Endothelial cell of umbilical vein (primary cell): ENCODE measurements at regions not wholly inside any gene's neighbourhood (a gene's known extent, or its start where the extent isn't known, plus 50 kb on each side); places are given as distances from the start of the nearest gene placed in this dataset.

Experiments used
- BruUV-seq: library from RNA; stranded (reverse); fragments of 400-500 nt; replicated peaks from 2 replicates; lab custom pipeline; 2021; lab: Mats Ljungman, UMichigan
- CTCF ChIA-PET: fragments of 300-600, 350-600 bp; sonication (Branson Sonifier 250); formaldehyde crosslinking; loops from one replicate; lab custom pipeline; 2021; ENCODE audit warnings: antibody characterized with exemption, inconsistent platforms; lab: Charles Lee
- POLR2A ChIA-PET: fragments of 300-600, 350-600 bp; sonication (Branson Sonifier 250); formaldehyde crosslinking; loops from one replicate; lab custom pipeline; 2021; ENCODE audit warnings: antibody characterized with exemption, inconsistent platforms; lab: Charles Lee
- DNase-seq: peaks from one replicate; pipeline ENCODE4 v3.0.0-alpha.2; 2011; ENCODE audit warnings: low read depth, low spot score
- FAIRE-seq: peaks from 2 replicates; lab custom pipeline; 2011; peaks lifted over from hg19 to GRCh38; lab: Jason Lieb, UNC
- H2AFZ ChIP-seq: 2 replicates; pipeline ENCODE4 v1.6.0; 2012; ENCODE audit warnings: low read depth, low read length, control low read depth, inconsistent platforms
- H3K27ac ChIP-seq: 2 replicates; pipeline ENCODE4 v1.5.1; 2011; ENCODE audit warnings: low read depth, mild to moderate bottlenecking, control low read depth, low read length, moderate library complexity; ENCODE audit not compliant: insufficient read depth
- H3K27me3 ChIP-seq, 2 experiments: 2 replicates each; pipeline versions ENCODE4 v1.6.0 to v1.6.1; 2011; ENCODE audit warnings: low read length in 2 of 2, mixed read lengths in 1 of 2; ENCODE audit not compliant: control insufficient read depth in 2 of 2, insufficient read depth in 2 of 2
- H3K36me3 ChIP-seq, 2 experiments: 2 replicates in 1 of 2; 3 replicates in 1 of 2; pipeline ENCODE4 v1.5.1; 2011; ENCODE audit warnings: low read length in 2 of 2, mild to moderate bottlenecking in 1 of 2, moderate library complexity in 1 of 2; ENCODE audit not compliant: control insufficient read depth in 2 of 2, insufficient read depth in 2 of 2; ENCODE audit errors: extremely low read depth in 1 of 2
- H3K4me1 ChIP-seq: 3 replicates; pipeline ENCODE4 v1.5.1; 2011; ENCODE audit warnings: mild to moderate bottlenecking, low read length; ENCODE audit not compliant: control insufficient read depth, insufficient read depth; ENCODE audit errors: extremely low read depth
- H3K4me2 ChIP-seq: 2 replicates; pipeline ENCODE4 v1.6.1; 2011; ENCODE audit warnings: low read length, control low read depth, mixed read lengths; ENCODE audit not compliant: insufficient read depth
- H3K4me3 ChIP-seq, 3 experiments: fragments of 200-600 bp in 1 of 3; sonication (generic), shearing (Covaris generic) in 1 of 3; replicated peaks in 1 of 3; 2 replicates each; pipeline ENCODE4 v1.5.1; 2011 to 2016; ENCODE audit warnings: control low read depth in 3 of 3, low read length in 3 of 3, mild to moderate bottlenecking in 2 of 3, inconsistent platforms in 1 of 3, low read depth in 1 of 3, moderate library complexity in 1 of 3; ENCODE audit not compliant: insufficient read depth in 1 of 3
- H3K79me2 ChIP-seq: 2 replicates; pipeline ENCODE4 v1.6.0; 2012; ENCODE audit warnings: low read length, inconsistent platforms; ENCODE audit not compliant: control insufficient read depth, insufficient read depth
- H3K9ac ChIP-seq: replicated peaks from 2 replicates; pipeline ENCODE3; 2011; ENCODE audit warnings: low read length, control low read depth; ENCODE audit not compliant: insufficient read depth; ENCODE audit errors: extremely low read depth
- H3K9me1 ChIP-seq: replicated peaks from 3 replicates; pipeline ENCODE4 v1.6.0; 2011; ENCODE audit warnings: mild to moderate bottlenecking, low read length; ENCODE audit not compliant: control insufficient read depth, insufficient read depth; ENCODE audit errors: extremely low read depth
- H3K9me3 ChIP-seq: replicated peaks from 2 replicates; pipeline ENCODE4 v1.5.1; 2012; ENCODE audit warnings: low read length, inconsistent platforms; ENCODE audit not compliant: control insufficient read depth, insufficient read depth
- H4K20me1 ChIP-seq: replicated peaks from 2 replicates; pipeline ENCODE3; 2011; ENCODE audit warnings: mild to moderate bottlenecking, low read length; ENCODE audit not compliant: control insufficient read depth, insufficient read depth; ENCODE audit errors: extremely low read depth
- EZH2 ChIP-seq: IDR thresholded peaks from 2 replicates; pipeline ENCODE4 v1.6.1; 2012; ENCODE audit warnings: borderline replicate concordance, low read depth, mild to moderate bottlenecking, moderate library complexity, low read length, inconsistent platforms; ENCODE audit not compliant: severe bottlenecking
- FOS ChIP-seq: IDR thresholded peaks from 2 replicates; pipeline ENCODE4 v1.6.1; 2011; ENCODE audit warnings: mild to moderate bottlenecking, low read length, moderate library complexity, borderline replicate concordance; ENCODE audit not compliant: insufficient read depth
- GATA2 ChIP-seq: IDR thresholded peaks from 2 replicates; pipeline ENCODE4 v1.7.0; 2011; ENCODE audit warnings: low read depth, mild to moderate bottlenecking, moderate library complexity, mixed read lengths, low read length; ENCODE audit not compliant: insufficient read length, insufficient read depth
- JUN ChIP-seq: IDR thresholded peaks from 2 replicates; pipeline ENCODE4 v1.6.1; 2011; ENCODE audit warnings: borderline replicate concordance, low read depth; ENCODE audit not compliant: insufficient read length, insufficient read depth
- MAX ChIP-seq: IDR thresholded peaks from 2 replicates; pipeline ENCODE4 v1.6.1; 2011; ENCODE audit not compliant: insufficient read depth, insufficient read length
- MYC ChIP-seq: IDR thresholded peaks from one replicate; pipeline ENCODE4 v1.6.1; 2011; ENCODE audit warnings: mild to moderate bottlenecking, low read depth, low read length
- POLR2A ChIP-seq: IDR thresholded peaks from 2 replicates; pipeline ENCODE4 v1.6.1; 2012; ENCODE audit warnings: low read depth, mild to moderate bottlenecking, control low read depth, low read length
- POLR2AphosphoS5 ChIP-seq: IDR thresholded peaks from 2 replicates; pipeline ENCODE4 v1.6.1; 2012; ENCODE audit warnings: low read depth, mild to moderate bottlenecking, control low read depth, low read length, moderate library complexity; ENCODE audit not compliant: insufficient read depth
- dilution Hi-C: fragments of 300-500 bp; cut with MboI; formaldehyde crosslinking; loops from one replicate; pipeline ENCODE4 v1.15.0; 2019; ENCODE audit warnings: low sequenced_read_pairs; ENCODE audit not compliant: extremely low pct_ligation_motif_present
- intact Hi-C: fragments of 100-400 bp; cut with micrococcal nuclease; formaldehyde crosslinking; loops from one replicate; pipeline ENCODE4 v1.10.0; 2022
- TF ChIP-seq, protein P1 (sequence below), 2 donors: IDR thresholded peaks; 1 replicate in 1 of 2; 2 replicates in 1 of 2; pipeline ENCODE4 v1.5.1; 2011; ENCODE audit warnings: low read length in 2 of 2, mild to moderate bottlenecking in 2 of 2, moderate library complexity in 2 of 2, control low read depth in 1 of 2, inconsistent platforms in 1 of 2, low read depth in 1 of 2; ENCODE audit not compliant: insufficient read depth in 1 of 2; ENCODE audit errors: extremely low read depth in 1 of 2

DNA sequence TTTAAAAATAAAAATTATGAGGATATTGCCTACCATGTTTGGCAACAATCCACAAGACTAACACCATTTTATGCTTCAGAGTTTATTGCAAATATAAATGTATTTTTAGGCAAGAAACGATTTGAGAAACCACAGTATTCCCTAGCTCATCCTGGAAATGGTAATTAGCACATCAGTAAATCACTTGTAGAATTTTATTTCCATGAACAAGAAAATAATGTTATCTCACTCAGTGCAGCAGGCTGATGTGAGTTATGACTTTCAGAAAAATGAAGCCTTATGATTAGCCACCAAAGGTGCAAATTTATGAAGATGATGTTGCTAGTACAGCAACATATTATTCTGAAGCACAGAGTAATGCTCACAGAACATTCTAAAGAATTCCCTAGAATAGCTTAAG lies 127.7 kb upstream of the GJE1 start:
- intact Hi-C loops (loop anchor here (5.0 kb wide), 1 partner anchor 197 kb away; no protein-coding TSS in a partner anchor), dilution Hi-C loops (no loop called here)
- no peak overlapping the region for H2AFZ ChIP-seq
- DNase-seq = no peak
- no peak overlapping the region for H3K4me2 ChIP-seq
- ChIA-PET CTCF (interaction anchor here (1.1 to 1.6 kb wide), 2 partner anchors 15 to 151 kb away, joined by 3 to 10 read pairs; no protein-coding TSS in a partner anchor), POLR2A (no interaction called here)
- TF ChIP-seq, protein P1, sequence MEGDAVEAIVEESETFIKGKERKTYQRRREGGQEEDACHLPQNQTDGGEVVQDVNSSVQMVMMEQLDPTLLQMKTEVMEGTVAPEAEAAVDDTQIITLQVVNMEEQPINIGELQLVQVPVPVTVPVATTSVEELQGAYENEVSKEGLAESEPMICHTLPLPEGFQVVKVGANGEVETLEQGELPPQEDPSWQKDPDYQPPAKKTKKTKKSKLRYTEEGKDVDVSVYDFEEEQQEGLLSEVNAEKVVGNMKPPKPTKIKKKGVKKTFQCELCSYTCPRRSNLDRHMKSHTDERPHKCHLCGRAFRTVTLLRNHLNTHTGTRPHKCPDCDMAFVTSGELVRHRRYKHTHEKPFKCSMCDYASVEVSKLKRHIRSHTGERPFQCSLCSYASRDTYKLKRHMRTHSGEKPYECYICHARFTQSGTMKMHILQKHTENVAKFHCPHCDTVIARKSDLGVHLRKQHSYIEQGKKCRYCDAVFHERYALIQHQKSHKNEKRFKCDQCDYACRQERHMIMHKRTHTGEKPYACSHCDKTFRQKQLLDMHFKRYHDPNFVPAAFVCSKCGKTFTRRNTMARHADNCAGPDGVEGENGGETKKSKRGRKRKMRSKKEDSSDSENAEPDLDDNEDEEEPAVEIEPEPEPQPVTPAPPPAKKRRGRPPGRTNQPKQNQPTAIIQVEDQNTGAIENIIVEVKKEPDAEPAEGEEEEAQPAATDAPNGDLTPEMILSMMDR (IDR thresholded peaks at IDR 0.05; ENCODE audit: extremely low read depth in 1 of 2, insufficient read depth in 1 of 2, low read depth in 1 of 2, low read length in 2 of 2) = no peak
- TF ChIP-seq POLR2AphosphoS5 (no peak), EZH2 (no peak)
- no peak overlapping the region for H3K4me3 ChIP-seq
- H3K27ac ChIP-seq = no peak overlapping the region
- BruUV-seq = no TSS peak
- H3K9ac ChIP-seq = no peak overlapping the region
- FAIRE-seq = no peak
- no peaks in the 10 kb centered on the region for H3K9me3 ChIP-seq
- no peaks in the 10 kb centered on the region for H3K36me3 ChIP-seq
- no peaks in the 10 kb centered on the region for H3K27me3 ChIP-seq
- no peaks in the 10 kb centered on the region for H3K79me2 ChIP-seq
- no peaks in the 10 kb centered on the region for H4K20me1 ChIP-seq
- no peaks in the 10 kb centered on the region for H3K9me1 ChIP-seq
- no peaks in the 10 kb centered on the region for H3K4me1 ChIP-seq

DNA sequence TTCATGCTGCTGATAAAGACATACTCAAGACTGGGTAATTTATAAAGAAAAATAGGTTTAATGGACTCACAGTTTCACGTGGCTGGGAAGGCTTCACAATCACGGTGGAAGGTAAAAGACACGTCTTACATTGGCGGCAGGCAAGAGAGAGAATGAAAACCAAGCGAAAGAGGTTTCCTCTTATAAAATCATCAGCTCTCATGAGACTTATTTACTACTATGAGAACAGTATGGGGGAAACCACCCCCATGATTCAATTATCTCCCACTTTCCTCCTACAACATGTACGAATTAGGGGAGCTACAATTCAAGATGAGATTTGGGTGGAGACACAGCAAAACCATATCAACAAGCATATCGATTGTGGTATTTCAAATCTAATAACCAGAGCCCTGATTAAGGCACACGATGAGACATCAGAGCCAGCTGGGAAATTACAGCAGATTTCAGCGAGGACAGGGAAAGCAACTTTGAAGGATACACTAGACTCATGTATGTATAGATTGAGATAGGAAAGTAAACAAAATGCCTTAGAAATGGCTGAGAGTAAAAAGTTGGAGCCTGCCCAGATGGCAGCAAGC lies 129.8 kb upstream of the GJE1 start:
- Histone ChIP-seq H2AFZ (no peak overlapping the region), H3K27ac (no peak overlapping the region), H3K79me2 (no peaks in the 10 kb centered on the region), H3K4me1 (no peaks in the 10 kb centered on the region), H3K4me2 (no peak overlapping the region), H4K20me1 (no peaks in the 10 kb centered on the region), H3K9ac (no peak overlapping the region), H3K9me3 (no peaks in the 10 kb centered on the region), H3K36me3 (no peaks in the 10 kb centered on the region), H3K27me3 (no peaks in the 10 kb centered on the region), H3K4me3 (no peak overlapping the region), H3K9me1 (no peaks in the 10 kb centered on the region)
- CTCF ChIA-PET = interaction anchor here (1.4 to 1.5 kb wide), 2 partner anchors 13 to 16 kb away, joined by 3 to 12 read pairs; no protein-coding TSS in a partner anchor
- dilution Hi-C loops = no loop called here
- POLR2A ChIA-PET = no interaction called here
- no TSS peak for BruUV-seq
- FAIRE-seq (no peak), DNase-seq (no peak)
- TF ChIP-seq GATA2 (no peak), JUN (no peak), EZH2 (no peak), MAX (no peak), FOS (no peak), MYC (no peak), POLR2AphosphoS5 (no peak), POLR2A (no peak)
- TF ChIP-seq, protein P1 (IDR thresholded peaks at IDR 0.05; ENCODE audit: extremely low read depth in 1 of 2, insufficient read depth in 1 of 2, low read depth in 1 of 2, low read length in 2 of 2) = no peak
- intact Hi-C loops = no loop called here
